ENCODE measurements at regions not wholly inside any gene's neighbourhood (a gene's known extent, or its start where the extent isn't known, plus 50 kb on each side); places are given as distances from the start of the nearest gene placed in this dataset.

DNA sequence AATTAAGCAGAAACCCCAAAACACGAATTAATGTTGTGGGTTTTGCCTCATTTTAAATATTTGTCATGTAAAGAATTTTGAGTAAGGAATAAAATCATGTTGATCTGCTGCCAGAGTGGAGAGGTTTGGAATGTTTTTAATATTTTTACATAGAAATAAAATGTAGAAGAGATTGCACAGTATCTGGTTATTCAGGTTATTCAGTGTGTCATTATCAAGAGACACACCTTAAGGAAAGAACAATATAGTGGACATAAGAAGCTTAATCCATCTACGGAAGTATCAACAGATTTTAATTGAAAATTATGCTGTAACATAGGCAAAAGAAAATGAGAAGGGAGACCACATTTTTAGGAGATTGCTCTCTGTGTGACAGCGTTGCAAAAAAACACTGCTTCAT, 410.4 kb downstream of the MED10 start:
- H3K4me1 Mint-ChIP-seq = no peaks in the 10 kb centered on the region
- no peaks in the 10 kb centered on the region for H3K36me3 Mint-ChIP-seq (ENCODE audit: low read depth)
- no peak for DNase-seq
- H3K4me3 Mint-ChIP-seq = no peak overlapping the region
- no peak overlapping the region for H3K27ac Mint-ChIP-seq
- no peaks in the 10 kb centered on the region for H3K27me3 Mint-ChIP-seq
- H3K9me3 Mint-ChIP-seq = no peaks in the 10 kb centered on the region
- intact Hi-C loops (cut with micrococcal nuclease) = no loop called here

DNA sequence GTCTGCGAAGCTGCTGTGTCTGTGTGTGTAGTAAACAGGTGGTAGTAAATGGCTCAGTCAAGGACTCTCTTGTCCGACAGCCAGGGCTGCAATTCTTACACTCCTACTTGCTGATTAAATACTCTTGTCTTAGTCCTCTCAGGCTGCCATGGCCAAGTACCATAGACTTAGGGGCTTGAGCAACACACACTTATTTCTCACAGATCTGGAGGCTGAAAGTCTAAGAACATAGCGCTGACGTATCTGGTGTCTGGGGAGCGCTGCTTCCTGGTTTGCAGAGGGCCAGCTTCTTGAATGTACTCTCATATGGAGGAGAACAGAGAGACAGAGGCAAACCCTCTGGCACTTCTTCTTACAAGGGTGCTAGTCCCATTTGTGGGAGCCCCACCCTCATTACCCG, 411.0 kb downstream of the MED10 start:
- no peaks in the 10 kb centered on the region for H3K36me3 Mint-ChIP-seq (ENCODE audit: low read depth)
- H3K27ac Mint-ChIP-seq = no peak overlapping the region
- no peaks in the 10 kb centered on the region for H3K9me3 Mint-ChIP-seq
- intact Hi-C loops (cut with micrococcal nuclease) = no loop called here
- no peak overlapping the region for H3K4me3 Mint-ChIP-seq
- H3K4me1 Mint-ChIP-seq = no peaks in the 10 kb centered on the region
- H3K27me3 Mint-ChIP-seq = no peaks in the 10 kb centered on the region
- no peak for DNase-seq

DNA sequence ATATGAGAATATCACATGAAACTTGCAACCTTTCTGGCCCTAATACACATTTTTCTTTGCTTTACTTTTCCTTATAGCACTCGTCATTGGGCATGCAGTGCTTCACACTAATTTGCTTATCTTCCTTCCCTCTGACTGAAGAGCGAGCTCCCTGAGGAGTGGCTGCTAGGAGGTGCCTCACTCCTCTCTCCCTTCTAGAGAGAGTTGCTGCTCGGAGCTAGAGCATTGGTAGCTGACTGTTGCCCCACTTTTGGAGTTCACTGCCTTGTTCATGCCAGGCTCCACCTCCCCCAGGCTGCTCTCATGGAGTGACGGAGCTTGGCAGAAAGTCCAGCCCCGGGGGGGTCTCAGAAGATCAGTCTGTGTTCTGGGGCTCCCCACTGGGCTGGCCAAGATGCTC, 413.2 kb downstream of the MED10 start:
- no peaks in the 10 kb centered on the region for H3K4me1 Mint-ChIP-seq
- intact Hi-C loops (cut with micrococcal nuclease) = no loop called here
- no peak overlapping the region for H3K27ac Mint-ChIP-seq
- H3K36me3 Mint-ChIP-seq (ENCODE audit: low read depth) = no peaks in the 10 kb centered on the region
- H3K9me3 Mint-ChIP-seq = no peaks in the 10 kb centered on the region
- no peak overlapping the region for H3K4me3 Mint-ChIP-seq
- no peak for DNase-seq
- H3K27me3 Mint-ChIP-seq = no peaks in the 10 kb centered on the region

DNA sequence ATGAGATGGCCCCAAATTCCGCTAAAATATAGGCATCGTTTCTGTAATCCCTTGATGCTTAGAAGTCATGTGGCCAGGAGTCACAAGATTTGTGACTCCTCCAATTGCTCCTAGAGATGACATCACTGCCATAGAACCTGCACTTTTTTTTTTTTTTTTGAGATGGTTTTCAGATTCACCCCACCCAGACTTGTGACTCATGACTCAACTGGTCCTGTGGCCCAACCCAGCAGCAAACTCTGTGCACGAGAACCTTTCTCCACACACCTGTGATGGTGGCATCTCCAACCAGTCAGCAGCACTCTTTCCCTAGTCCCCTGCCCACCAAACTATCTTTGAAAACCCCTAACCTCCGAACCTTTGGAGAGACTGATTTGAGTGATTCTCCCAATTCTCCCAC, 414.0 kb downstream of the MED10 start:
- no peak overlapping the region for H3K27ac Mint-ChIP-seq
- no peaks in the 10 kb centered on the region for H3K4me1 Mint-ChIP-seq

DNA sequence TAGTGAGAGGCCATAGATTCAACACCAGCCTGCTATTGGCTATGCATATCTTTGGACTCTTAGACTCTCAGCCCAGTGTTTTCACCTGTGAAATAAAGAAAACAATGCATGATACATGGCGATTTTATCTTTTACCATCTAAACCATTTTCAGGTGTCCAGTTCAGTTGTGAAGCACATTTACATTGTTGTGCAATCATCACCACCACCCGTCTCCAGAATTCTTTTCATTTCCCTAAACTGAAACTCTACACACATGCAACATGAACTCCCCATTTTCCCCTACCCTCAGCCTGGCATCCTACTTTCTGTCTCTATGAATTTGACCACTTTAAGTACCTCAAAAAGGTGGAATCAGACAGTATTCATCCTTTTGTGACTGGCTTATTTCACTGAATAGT, 420.6 kb downstream of the MED10 start:
- H3K4me1 Mint-ChIP-seq = no peaks in the 10 kb centered on the region
- DNase-seq = no peak
- no peak overlapping the region for H3K27ac Mint-ChIP-seq
- no peaks in the 10 kb centered on the region for H3K27me3 Mint-ChIP-seq
- intact Hi-C loops (cut with micrococcal nuclease) = no loop called here
- no peaks in the 10 kb centered on the region for H3K36me3 Mint-ChIP-seq (ENCODE audit: low read depth)
- H3K9me3 Mint-ChIP-seq = no peaks in the 10 kb centered on the region
- H3K4me3 Mint-ChIP-seq = no peak overlapping the region

More for the DNA sequence above, 414.0 kb downstream of the MED10 start:
- intact Hi-C loops (cut with micrococcal nuclease) = no loop called here
- no peak overlapping the region for H3K4me3 Mint-ChIP-seq
- H3K36me3 Mint-ChIP-seq (ENCODE audit: low read depth) = no peaks in the 10 kb centered on the region
- no peaks in the 10 kb centered on the region for H3K9me3 Mint-ChIP-seq
- DNase-seq = no peak
- H3K27me3 Mint-ChIP-seq = no peaks in the 10 kb centered on the region

DNA sequence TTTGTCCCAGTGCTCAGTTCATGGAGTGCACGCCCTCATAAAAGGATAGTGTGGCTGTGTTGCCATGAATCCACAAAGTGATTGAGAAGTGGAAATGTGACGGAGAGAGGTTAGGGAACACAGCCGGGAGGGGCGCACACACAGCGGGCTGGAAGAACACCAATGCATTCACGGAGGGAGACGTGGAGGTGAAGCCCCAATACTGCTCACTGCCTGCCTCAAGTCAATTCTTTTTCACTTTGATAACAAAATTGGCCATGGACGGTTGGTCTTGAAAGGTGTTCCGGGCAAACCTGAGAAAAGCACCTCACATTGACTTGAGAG, 424.1 kb downstream of the MED10 start:
- no peak overlapping the region for H3K4me3 Mint-ChIP-seq

DNA sequence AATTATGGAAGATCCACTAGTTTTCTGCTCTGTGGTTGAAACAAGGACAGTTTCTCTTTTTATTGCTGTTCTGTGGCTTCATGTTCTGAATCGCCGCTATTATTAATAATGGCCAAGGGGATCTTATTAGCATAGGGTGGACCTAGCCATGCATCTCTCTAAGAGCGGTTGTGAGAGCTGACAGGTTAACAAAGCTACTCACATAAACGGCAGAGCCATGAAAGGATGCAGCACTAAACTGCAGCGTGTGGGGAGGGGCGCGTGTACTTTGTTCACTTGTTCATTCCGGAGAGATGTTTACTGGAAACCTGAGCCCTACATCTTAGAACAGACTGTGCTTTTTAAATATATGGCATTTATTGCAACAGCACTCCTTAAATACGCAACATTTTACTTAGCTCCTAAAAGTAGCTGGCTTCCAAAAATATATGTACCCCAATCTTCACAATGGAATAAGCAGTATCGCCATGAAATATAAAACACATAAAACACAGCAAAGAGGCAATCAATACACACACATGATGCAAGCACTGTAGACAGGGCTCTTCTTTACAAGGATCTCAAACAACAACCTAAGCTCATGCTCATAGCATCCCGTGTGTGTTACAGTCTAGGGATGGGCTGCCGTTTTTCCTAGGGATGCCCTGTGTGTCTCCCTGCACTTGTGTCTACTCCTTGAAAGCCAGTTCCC, 424.6 kb downstream of the MED10 start:
- H3K4me1 Mint-ChIP-seq = no peaks in the 10 kb centered on the region
- intact Hi-C loops (cut with micrococcal nuclease) = no loop called here

More for the DNA sequence above, 424.1 kb downstream of the MED10 start:
- Mint-ChIP-seq H3K36me3 (ENCODE audit: low read depth) (no peaks in the 10 kb centered on the region), H3K27ac (no peak overlapping the region), H3K4me1 (no peaks in the 10 kb centered on the region), H3K9me3 (no peaks in the 10 kb centered on the region), H3K27me3 (no peaks in the 10 kb centered on the region)
- intact Hi-C loops (cut with micrococcal nuclease) = no loop called here
- DNase-seq = no peak

DNA sequence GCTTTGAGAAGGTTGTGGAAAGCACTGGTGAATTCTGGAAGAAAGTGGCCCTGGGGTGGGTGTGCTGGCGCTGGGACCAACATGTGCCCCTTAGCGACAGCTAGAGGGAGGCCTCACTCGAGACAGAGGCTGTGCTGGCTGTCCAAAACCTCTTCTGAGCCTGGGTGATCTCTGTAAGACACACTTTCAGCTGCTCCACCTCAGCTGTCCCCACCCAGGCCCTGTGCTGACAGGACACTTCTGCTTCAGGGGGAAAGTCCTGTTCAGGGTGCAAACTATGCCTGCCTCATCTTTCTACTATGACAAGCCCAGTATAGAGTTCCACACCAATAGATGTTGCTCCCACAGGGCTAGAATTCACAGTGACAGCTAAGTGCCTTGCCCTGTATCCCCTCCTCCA, 426.4 kb downstream of the MED10 start:
- Mint-ChIP-seq H3K27me3 (no peaks in the 10 kb centered on the region), H3K27ac (no peak overlapping the region), H3K4me1 (no peaks in the 10 kb centered on the region), H3K9me3 (no peaks in the 10 kb centered on the region), H3K36me3 (ENCODE audit: low read depth) (no peaks in the 10 kb centered on the region), H3K4me3 (no peak overlapping the region)
- DNase-seq = no peak
- intact Hi-C loops (cut with micrococcal nuclease) = no loop called here

More for the DNA sequence above, 424.6 kb downstream of the MED10 start:
- no peaks in the 10 kb centered on the region for H3K27me3 Mint-ChIP-seq
- H3K27ac Mint-ChIP-seq = no peak overlapping the region
- H3K36me3 Mint-ChIP-seq (ENCODE audit: low read depth) = no peaks in the 10 kb centered on the region
- no peak overlapping the region for H3K4me3 Mint-ChIP-seq
- DNase-seq = no peak
- H3K9me3 Mint-ChIP-seq = no peaks in the 10 kb centered on the region

DNA sequence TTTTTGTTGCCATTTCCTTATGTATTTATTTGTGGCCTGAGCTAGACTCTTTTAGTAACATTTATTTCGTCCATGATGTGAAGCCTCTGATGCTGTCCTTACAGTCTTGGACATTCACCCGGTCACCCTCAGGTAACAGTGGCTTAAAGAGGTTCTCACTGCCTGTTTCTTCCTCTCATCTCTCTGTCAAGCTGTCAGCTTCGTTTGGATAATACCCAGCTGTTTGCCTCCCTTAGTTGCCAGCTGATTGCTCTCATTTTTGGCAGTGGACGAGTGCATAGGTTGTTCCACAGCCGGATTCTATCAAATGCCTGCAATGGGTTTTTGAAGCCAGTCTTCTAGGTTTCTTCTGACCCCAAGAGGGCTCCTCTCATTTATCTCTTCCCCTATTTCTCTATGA, 427.7 kb downstream of the MED10 start:
- no peak overlapping the region for H3K27ac Mint-ChIP-seq
- DNase-seq = no peak
- H3K9me3 Mint-ChIP-seq = no peaks in the 10 kb centered on the region
- H3K4me3 Mint-ChIP-seq = no peak overlapping the region
- H3K4me1 Mint-ChIP-seq = no peaks in the 10 kb centered on the region
- H3K27me3 Mint-ChIP-seq = no peaks in the 10 kb centered on the region
- intact Hi-C loops (cut with micrococcal nuclease) = no loop called here
- H3K36me3 Mint-ChIP-seq (ENCODE audit: low read depth) = no peaks in the 10 kb centered on the region

DNA sequence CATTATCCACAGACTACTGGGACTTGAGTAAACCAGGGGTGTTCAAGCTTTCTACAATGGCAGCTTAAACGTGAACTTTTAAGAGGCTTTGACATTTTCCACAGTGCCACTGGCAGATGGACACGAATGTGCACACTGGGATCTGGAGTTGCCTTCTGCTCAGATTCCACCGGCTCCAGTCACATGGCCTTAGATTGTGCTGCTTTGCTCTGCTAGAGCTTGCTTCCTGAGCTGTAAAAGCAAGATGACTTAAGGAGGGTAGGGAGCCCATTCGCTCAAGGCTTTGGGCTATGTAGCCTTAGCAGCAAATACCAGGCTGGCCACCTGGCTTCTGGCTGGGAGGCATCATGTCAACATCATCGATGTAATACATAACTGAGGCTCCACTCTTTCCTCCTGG, 436.9 kb downstream of the MED10 start:
- peaks cover 2% of the 10 kb centered on the region for H3K27me3 Mint-ChIP-seq
- H3K4me1 Mint-ChIP-seq = no peaks in the 10 kb centered on the region
- DNase-seq = no peak
- H3K9me3 Mint-ChIP-seq = no peaks in the 10 kb centered on the region
- no peak overlapping the region for H3K4me3 Mint-ChIP-seq
- H3K27ac Mint-ChIP-seq = no peak overlapping the region
- intact Hi-C loops (cut with micrococcal nuclease) = no loop called here
- H3K36me3 Mint-ChIP-seq (ENCODE audit: low read depth) = no peaks in the 10 kb centered on the region

DNA sequence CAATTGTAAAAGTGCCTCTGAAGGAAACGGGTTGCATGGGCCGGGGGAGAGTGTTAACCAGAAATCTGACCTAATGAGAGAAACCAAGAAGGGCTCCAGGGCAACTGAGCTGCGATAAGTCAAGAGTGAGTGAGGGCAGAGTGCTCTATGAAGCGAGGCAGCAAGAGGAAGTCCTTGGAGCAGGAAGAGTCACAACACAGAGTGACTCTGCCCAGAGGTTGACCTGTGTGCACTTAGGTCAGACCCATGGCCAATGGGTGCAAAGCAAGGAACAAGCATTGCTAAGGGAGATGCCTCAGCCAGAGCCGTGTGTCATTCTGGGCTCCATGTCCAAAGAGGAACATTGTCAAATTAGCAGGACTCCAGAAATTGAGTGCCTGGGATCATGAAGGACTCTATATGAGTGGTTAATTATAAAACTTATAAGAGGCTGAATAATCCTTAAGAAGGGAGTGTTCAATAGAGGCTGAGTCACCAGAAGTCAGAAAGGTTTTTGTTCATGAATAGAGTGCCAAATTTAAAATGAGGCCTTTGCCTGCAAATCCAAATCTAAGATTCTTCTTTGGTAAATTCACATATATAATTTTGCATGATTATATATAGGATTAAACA, 438.5 kb downstream of the MED10 start:
- H3K27me3 Mint-ChIP-seq = peaks cover 2% of the 10 kb centered on the region
- H3K9me3 Mint-ChIP-seq = no peaks in the 10 kb centered on the region
- no peak overlapping the region for H3K4me3 Mint-ChIP-seq
- no peaks in the 10 kb centered on the region for H3K36me3 Mint-ChIP-seq (ENCODE audit: low read depth)
- no peak for DNase-seq
- intact Hi-C loops (cut with micrococcal nuclease) = no loop called here
- H3K27ac Mint-ChIP-seq = no peak overlapping the region
- H3K4me1 Mint-ChIP-seq = no peaks in the 10 kb centered on the region

DNA sequence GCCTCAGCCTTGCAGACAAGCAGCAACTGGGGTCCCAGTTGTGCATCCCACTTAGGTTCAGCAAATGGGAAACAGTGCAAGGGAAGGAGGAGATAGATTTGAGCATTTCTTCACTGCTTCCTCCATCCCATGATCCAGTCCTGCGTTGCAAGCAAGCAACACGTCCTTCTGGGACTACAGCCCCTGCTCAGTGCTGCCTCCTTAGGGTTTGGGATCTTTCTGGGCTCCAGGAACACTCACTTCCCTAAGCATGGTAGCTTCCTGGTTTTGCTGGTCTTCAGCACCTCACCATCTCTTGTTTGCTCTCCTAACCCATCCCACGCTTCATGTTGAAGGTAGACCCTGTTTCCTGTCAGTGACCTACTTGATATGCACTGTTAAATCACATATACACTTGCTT, 444.7 kb downstream of the MED10 start:
- H3K9me3 Mint-ChIP-seq = no peaks in the 10 kb centered on the region
- intact Hi-C loops (cut with micrococcal nuclease) = no loop called here
- no peak overlapping the region for H3K4me3 Mint-ChIP-seq
- peaks cover 2% of the 10 kb centered on the region for H3K27me3 Mint-ChIP-seq
- H3K27ac Mint-ChIP-seq = no peak overlapping the region
- DNase-seq = no peak
- no peaks in the 10 kb centered on the region for H3K36me3 Mint-ChIP-seq (ENCODE audit: low read depth)
- no peaks in the 10 kb centered on the region for H3K4me1 Mint-ChIP-seq

DNA sequence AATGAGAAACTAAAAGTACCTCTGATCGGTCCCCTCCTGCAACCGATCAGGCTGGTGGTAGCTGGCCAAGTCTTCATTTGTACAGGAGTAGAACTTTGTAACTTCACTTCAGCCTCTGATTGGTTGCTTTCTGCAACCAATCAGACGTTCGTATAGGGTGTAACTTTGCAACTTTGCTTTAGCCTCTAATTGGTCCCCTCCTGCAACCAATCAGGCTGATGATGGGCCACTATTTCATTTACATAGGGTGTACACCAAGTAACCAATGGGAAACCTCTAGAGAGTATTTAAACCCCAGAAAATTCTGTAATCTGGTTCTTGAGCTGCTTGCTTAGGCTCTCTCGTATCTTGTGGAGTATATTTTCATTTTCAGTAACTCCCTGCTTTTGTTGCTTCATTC, 445.5 kb downstream of the MED10 start:
- Mint-ChIP-seq H3K27me3 (peaks cover 2% of the 10 kb centered on the region), H3K4me1 (no peaks in the 10 kb centered on the region), H3K9me3 (no peaks in the 10 kb centered on the region), H3K4me3 (no peak overlapping the region), H3K27ac (no peak overlapping the region), H3K36me3 (ENCODE audit: low read depth) (no peaks in the 10 kb centered on the region)
- intact Hi-C loops (cut with micrococcal nuclease) = no loop called here
- DNase-seq = no peak

DNA sequence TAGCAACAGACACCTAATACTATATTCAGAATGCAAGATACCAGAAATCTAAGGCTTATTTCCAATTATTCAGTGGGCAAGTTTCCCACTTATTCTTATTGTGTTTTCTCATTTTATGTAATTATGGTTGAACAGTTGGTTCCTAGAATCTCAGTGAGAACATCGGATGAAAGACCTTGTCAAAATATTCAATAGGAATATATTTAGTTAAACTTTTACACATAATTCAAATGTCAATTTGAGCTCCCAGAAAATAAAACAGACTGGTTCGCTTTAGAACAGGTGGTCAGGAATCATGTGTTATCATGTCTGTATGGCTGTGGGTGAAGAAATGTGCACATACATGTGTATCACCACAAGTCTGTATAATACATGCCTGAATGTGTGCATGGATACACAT, 447.8 kb downstream of the MED10 start:
- H3K4me3 Mint-ChIP-seq = no peak overlapping the region
- no peaks in the 10 kb centered on the region for H3K27me3 Mint-ChIP-seq
- no peaks in the 10 kb centered on the region for H3K9me3 Mint-ChIP-seq
- H3K4me1 Mint-ChIP-seq = no peaks in the 10 kb centered on the region
- intact Hi-C loops (cut with micrococcal nuclease) = no loop called here
- no peak overlapping the region for H3K27ac Mint-ChIP-seq
- H3K36me3 Mint-ChIP-seq (ENCODE audit: low read depth) = no peaks in the 10 kb centered on the region
- DNase-seq = no peak
